Posterior vena cava (tissue), 2 donors: ENCODE measurements at regions not wholly inside any gene's neighbourhood (a gene's known extent, or its start where the extent isn't known, plus 50 kb on each side); places are given as distances from the start of the nearest gene placed in this dataset.

Experiments used
- DNase-seq: peaks from one replicate; pipeline ENCODE4 v3.0.0-alpha.2; 2020; ENCODE audit warnings: low spot score
- intact Hi-C, 2 donors: fragments of 100-400 bp; cut with DNase I; formaldehyde crosslinking; loops; one replicate each; pipeline versions ENCODE4 v1.14.1 to v1.14.2; 2022 to 2023
- donor health status: DM: yes; HTN: yes; CAD: no.
- donor health status: DM: yes; HTN: yes; CAD: no.

DNA sequence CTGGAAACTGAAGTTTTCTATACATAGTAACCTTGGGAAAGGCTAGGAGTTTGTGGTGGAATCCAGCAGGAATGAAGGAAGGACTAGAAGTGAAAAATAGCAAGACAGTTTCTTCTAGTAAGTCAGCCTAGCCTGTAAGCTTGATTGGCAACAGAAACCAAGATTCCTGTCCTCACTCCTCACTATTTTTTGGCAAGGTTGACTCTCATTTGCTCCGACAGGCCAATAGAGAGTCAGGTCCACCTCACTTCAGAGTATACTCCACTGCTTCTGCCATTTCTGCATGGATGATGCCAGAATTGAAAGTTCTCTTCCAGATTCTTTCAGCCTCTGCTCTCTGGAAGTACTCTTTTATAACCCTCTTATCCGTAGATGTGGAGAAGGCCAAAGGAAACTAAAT, 352.4 kb downstream of the ZNF516 start:
- no peak for DNase-seq
- intact Hi-C loops = no loop called here

DNA sequence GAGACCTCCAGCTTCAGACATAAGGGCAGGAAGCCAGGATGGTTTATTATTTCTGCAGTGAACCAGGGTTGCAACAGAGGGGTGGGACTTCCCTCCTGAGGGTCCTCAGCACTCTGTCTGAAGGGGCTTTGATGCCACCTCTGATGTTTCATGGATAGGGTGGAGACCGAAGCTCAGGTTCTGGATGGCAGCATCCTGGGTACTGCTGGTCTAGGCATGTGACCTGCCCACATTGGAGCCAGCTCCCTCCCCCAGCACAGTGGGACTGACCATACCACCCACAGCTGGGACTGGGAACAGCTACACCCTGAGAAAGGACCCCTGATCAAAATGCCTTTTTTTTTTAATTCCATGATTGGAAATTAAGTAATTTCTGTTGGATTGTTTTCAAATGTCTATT, 355.2 kb downstream of the ZNF516 start:
- intact Hi-C loops = no loop called here
- DNase-seq = no peak

DNA sequence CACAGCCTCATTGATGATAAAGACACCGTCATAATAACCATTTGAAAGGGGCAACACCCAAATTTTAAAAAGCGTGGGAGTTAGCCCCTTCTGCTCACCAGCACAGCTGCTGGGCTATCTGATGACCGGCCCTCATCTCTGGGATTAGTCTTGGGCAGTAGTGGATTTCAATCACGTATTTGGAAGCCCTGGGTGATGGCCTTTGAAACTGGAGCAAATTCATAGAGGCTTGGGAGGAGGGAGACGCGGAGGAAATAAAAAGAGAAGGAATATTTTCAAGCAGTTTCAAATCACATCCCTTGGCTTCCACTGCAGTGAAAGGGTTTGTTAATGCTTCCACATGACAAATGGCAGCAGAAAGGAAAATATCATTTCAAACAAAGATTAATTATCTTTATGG, 357.8 kb downstream of the ZNF516 start:
- DNase-seq = no peak
- intact Hi-C loops = no loop called here

DNA sequence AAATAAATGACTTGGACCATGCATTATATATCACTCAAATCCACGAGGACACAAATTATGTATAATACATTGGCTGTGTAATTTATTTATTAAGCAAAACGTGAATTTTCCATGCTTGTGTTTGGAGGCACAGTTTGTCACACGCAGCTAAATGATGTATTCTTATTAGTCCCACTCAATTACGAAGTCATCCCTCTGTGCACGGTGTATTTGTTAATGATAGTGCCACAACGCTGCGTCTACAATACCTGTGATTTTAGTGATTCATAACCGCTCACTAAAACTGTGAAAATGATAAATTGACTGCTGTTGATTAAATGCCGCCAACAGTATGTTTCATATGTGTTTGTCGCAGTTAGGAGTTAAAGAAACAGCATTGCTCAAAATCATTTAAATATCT, 358.3 kb downstream of the ZNF516 start:
- intact Hi-C loops = no loop called here
- no peak for DNase-seq

DNA sequence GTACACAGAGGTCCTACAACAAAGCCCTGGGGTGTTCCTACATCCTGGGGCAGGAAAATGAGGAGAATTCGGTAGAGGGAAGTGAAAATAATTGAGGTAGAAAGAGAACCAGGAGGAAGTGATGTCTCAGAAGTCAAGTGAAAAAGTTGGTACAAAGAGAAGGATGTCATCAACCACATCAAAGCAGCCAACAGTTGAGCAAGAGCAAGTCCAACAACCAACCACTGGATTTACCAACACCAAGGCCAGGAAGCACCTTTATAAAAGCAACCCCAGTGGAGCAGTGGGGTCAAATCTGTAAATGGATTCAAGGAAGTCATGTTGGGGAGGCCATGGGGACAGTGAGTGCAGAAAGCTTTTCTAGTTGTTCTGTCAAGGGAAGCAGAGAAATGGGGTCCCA, 360.4 kb downstream of the ZNF516 start:
- intact Hi-C loops = no loop called here
- DNase-seq = no peak

DNA sequence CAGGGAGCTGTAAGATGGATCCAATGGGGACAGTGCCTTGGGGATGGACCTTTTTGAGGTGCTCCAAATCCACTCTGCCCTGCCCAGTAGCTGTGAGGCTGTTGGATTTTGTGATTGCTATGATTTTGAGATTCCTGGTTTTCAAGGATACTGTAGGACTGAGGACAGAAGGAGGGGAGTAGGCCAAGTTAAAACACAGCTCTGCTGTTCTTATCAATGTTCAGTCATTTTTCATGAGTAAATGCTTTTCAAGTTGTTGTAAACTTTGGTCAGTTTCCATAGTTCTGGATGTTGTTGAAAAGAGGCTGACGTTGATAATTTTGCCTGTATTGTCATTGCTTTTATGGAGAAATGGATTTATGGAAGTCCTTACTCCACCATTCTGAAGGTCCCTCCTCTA, 361.2 kb downstream of the ZNF516 start:
- no peak for DNase-seq
- intact Hi-C loops = no loop called here

DNA sequence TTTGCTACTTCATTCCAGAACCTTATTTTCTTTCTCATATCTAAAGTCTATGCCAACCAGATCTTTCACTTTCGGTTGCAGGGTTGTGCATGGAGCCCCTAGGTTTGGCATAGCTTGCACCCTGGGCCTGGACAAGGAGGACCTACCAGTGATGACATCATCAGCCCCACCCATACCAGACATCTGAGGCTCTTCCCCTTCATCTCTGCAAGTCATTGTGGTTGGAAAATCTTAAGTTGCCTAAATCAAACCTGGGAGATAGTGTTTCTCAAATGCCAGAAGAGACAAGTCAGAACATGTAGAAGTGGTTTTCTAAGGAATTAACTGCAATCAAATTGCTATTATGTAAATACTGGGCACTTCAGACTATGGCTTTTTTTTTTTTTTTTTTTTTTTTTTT, 363.3 kb downstream of the ZNF516 start:
- intact Hi-C loops = no loop called here
- DNase-seq = no peak

DNA sequence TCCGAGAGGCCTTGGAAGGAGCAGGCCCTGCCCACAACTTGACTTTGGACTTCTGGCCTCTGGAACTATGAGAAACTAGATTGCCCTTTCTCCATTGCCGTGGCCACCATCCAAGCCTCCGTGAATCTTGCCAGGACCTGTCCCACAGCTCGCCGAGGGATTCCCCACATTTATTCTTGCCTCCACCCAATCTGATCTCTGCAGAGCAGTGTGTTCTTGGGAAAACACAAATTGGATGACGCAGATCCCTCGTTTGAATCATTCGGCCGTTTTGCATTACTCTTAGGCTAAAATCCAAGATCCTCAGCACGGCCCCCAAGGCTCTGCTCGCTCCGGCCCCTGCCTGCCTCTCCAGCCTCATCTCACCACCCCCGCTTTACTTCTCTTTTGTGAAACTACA, 364.2 kb downstream of the ZNF516 start:
- peak; percentile 89 for DNase-seq
- intact Hi-C loops = no loop called here

DNA sequence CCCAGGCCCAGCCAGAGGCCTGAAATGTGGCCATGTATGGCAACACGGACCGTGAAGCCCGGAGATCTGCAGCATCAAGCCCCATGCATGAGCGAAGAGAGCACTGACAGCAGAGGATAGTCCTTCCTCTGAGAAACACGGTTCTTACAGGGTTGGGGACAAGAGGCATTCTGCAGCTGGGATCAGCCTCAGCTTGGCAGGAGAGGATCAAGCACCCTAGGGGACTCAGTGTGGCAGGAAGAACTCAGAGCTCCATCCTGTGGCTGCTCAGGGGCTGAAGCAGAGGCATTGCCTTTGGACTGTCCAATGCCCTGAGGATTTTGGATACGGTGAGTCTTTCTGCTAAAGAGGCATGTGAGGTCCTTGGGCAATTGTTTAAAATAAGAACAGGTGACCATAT, 368.7 kb downstream of the ZNF516 start:
- DNase-seq = no peak
- intact Hi-C loops = no loop called here

DNA sequence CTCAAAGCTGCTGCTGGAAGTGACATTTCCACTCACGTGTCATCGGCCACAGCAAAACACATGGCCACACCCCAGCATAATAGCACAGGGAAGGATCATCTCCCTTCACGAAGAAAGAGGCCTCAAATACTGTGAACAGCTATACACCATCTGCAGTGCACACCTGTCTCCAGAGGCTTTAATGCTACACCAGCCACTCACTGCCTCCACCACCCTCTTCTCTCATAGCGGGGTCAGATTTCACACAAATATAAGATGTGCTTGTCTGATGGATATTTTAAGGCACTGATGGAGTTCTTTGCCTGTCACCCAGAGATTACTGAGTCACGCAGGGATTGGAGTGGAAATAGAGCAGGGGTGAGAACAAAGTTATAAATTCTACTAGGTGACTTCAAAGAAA, 374.0 kb downstream of the ZNF516 start:
- intact Hi-C loops = no loop called here
- DNase-seq = no peak

DNA sequence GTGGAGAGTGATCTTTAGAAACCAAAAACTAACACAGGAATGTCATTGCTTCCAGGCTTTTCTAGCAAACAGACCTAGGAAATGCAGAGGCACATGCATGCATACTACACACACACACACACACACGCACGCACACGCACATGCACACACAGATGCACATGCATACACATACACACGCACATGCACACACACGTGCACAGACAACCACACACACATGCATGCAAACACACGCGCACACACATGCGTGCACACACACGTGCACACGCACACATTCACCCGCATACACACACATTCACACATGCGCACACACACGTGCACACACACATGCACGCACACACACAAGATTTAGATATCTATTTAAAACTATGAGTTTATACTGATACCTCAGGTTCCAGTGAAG, 379.5 kb downstream of the ZNF516 start:
- intact Hi-C loops = no loop called here
- no peak for DNase-seq

DNA sequence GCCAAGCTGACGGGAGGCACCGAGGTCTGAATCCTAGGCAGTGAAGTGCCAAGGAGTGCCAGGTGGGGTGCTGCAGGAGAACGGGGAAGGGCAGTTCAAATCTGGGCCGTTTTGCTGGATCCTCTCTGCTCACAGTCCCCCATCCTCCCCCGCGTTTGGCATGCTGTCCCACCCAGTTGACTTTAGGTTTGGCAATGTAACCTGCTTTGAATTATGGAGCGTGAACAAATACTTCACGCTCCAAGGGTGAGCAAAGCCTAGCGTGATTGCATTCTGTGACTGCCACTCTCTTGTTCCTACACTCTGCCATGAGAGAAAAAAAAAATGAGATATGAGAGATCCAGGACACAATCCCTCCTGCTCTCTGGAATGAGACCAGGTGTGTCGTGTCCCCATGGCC, 381.9 kb downstream of the ZNF516 start:
- DNase-seq = no peak
- intact Hi-C loops = no loop called here

DNA sequence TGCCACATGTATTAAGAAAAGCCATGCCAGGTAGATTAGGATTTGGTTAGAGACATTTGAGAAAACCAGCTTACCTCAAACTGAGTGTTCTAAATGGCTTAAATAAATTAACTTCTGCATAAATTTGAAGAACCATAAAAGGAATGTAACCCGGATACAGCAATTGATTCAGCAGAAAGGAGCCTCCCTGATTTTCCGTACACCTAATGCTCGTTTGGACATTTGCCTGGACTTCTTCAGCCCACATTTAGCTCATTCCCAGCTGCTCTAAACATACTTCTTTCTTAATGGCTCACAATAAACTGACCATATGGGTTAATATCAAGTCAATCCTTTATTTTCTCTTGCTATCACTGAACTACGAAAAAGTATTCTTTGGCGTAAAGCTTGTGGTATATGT, 392.4 kb downstream of the ZNF516 start:
- no peak for DNase-seq
- intact Hi-C loops = no loop called here

DNA sequence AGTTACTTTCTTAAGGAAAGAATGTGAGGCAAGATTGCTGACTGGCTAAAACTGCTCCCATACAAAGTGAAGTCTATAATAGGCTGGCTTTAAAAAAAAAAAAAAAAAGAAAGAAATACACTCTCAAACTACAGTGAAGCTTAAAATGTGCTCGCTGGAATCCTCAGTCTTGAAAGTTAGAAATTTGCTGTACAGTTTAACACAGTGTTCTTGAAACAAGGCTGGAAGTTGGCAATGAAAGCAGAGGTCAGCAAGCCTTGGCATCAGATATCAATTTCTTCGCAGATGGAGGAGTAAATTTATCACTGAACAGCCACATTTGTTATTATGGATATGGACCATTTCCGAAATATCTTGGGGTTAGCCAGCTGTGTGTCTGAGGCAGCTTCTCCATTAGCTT, 392.9 kb downstream of the ZNF516 start:
- no peak for DNase-seq
- intact Hi-C loops = no loop called here

DNA sequence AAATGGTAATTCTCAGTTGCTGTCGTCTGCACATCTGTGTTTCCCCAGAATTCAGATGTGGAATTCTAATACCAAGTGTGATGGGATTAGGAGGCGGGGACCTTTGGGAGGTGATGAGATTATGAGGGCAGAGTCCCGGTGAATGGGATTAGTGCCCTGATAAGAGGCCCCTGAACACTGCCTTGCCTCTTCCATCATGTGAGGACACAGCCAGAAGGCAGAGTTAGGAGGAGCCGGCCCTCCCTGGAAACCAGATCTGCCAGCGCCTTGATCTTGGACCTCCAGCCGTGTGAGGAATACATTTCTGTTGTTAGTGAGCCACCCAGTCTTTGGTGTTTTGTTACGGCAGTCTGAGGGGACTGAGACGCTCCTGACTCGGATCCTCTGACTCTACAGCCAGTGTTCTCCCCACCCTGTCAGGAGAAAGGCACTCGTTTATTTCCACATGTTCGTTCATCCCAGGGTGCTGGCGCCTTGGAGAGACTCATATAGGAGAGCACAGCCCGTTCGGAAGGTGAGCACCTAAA, 395.0 kb downstream of the ZNF516 start:
- intact Hi-C loops = no loop called here
- DNase-seq = no peak

DNA sequence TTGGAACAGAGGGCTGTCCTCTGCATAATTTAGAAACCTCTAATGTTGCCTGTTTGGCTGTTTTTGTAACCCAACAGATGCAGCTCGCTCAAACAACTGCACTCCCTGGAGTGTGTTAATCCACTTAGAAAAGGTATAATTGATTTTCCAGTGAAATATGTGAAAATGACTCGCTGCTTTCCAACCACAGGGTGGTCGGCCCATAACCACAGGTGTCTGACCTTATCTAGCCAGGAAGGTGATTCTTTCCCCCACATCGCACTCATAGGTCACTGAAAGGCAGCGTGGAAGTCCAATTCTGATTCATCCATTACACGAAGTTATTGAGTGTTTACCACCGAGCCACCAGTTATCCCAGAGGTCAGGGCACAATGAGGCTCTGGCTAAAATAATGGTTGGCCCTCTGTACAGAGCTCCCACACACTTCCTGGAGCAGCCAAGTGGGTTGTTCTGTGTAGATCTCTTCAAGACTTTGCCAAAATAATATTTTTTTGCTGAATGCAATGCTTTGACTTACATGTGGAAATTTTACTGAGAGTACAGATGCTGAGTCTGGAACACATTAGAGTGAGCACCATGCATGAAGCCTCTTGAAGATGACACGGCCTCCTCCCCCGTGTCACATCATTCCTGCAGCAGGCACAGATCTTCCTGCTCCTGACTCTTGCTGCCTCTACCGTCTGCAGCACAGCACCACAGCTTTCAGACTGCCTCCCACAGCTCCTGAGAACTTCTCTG, 396.2 kb downstream of the ZNF516 start:
- intact Hi-C loops = no loop called here
- DNase-seq = no peak

DNA sequence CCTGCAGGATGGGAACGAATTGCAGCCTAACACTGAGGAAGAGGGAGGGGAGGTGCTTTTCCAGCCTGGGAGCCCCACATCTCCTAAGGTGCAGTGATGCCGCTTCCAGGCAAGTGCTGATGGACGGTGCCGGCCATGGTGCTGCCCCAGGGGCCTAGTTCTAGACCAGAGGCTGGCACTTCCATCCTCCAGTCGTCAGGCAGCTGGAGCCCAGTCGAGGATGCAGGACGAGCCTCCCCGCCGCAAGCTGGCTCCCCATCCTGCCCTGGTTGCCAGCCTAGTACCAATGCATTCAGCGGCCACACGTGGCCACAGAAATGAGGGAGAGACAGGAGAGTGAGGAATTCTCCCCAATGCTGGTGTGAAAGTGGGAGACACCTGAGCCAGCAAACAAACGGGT, 413.5 kb downstream of the ZNF516 start:
- intact Hi-C loops = no loop called here
- no peak for DNase-seq

DNA sequence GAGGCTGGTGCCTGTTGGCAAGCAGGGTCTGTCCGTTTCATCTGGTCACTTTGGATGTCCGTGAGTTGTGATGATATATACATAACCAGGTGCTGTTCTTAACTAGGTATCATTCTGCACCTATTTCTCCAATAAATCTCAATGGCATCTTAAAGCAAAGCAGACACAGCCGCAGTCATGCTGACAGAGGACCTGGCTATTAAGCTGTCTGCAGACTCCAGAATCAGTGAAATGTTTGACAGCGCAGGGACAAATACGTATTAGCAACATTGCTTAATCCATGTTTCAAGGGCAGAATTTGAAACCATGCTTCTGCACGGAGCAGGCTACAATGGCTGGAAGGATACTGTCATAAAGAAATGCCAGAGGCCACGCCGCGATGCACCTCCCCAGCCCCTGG, 414.6 kb downstream of the ZNF516 start:
- no peak for DNase-seq
- intact Hi-C loops = no loop called here

DNA sequence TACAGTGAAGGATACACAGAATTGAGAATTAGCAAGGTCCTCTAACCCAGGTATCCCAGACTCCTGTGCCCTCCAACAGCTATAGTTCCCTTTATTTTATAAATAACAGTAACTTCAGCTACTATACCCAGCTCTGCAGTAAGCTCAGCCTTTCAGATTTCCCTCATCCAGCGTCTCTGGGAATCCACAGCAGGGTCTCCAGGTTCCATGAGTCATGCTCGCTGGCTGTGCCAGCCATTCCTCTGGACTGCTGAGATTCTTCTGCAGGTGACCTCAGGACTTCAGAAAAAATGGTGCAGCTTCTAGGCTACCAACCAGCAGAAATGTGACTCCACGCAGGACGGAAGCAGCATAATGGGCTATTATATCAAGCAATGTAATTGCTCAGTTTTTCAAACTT, 419.3 kb downstream of the ZNF516 start:
- no peak for DNase-seq
- intact Hi-C loops = no loop called here

DNA sequence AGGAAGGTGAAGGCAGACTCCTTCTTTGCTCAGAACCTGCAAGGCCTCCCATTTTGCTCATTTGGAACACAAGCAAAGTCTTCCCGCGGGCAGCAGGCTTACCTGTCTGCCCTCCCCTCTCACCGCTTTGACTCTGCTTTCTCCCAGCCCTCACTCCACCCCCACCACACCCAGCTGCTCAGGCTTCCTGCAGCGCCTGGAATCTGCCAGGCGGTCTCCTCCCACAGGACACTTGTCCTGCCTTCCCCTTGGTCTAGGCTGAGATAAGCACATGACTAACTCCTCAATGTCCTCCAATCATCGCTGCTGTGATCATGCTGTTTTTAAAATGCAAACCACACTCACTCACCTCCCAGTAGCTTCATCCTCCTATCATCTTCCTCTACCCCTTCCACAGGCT, 430.0 kb downstream of the ZNF516 start:
- intact Hi-C loops = no loop called here
- DNase-seq = no peak

DNA sequence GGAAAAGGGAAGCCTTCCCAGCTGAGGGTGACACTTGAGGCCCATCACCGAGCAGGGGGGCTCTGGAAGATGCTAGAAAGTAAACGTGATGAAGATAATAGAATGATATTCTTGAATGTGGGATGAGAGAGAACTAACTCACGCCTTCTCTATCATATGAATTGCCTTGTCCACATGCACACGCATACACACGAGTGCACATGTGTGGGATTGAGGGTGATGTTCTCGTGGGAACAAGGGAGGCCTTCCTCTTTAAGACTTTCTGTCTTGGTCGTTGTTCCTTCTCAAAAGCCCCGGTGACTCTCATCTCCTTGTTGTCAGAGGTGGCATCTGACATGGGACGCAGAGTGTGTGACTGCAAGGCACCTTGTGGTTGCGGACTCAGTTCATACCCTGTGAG, 436.9 kb downstream of the ZNF516 start:
- intact Hi-C loops = no loop called here
- no peak for DNase-seq

DNA sequence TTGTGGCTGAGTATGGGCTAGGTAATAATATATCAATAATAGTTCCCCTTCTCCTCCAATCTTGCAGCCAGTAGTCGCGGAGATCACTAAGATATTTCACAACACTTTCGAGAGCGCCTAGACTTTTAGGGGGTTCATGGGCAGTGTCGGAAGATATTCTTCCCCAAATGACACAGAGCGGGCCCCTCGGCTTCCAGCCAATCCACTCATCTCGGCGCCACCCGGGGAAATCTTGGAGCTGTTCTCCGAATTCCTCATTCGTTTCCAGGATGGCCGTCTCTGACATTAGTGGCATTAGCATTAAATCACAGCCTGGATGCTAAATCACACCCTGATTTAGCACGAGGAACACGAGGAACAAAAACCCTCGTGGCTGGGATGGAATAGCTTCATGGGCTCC, 437.7 kb downstream of the ZNF516 start:
- no peak for DNase-seq
- intact Hi-C loops = no loop called here
